ENCODE measurements at regions not wholly inside any gene's neighbourhood (a gene's known extent, or its start where the extent isn't known, plus 50 kb on each side); places are given as distances from the start of the nearest gene placed in this dataset.

- Histone ChIP-seq H3K27ac (ENCODE audit: extremely low read length, insufficient read depth, low read length) (no peak overlapping the region), H3K79me2 (ENCODE audit: insufficient read depth, low read length) (no peaks in the 10 kb centered on the region), H3K36me3 (replicated peaks in 1 of 2; ENCODE audit: control insufficient read depth in 1 of 2, insufficient read depth in 2 of 2, low read length in 2 of 2) (no peaks in the 10 kb centered on the region), H3K9me3 (ENCODE audit: low read length) (no peaks in the 10 kb centered on the region), H3K9ac (ENCODE audit: insufficient read depth, low read depth, low read length) (no peak overlapping the region), H4K20me1 (ENCODE audit: insufficient read depth, low read length) (no peaks in the 10 kb centered on the region), H3K4me1 (ENCODE audit: insufficient read depth, low read length) (no peaks in the 10 kb centered on the region), H3K4me2 (ENCODE audit: low read depth, low read length) (no peak overlapping the region), H2AFZ (ENCODE audit: low read length) (no peak overlapping the region), H3K27me3 (ENCODE audit: control insufficient read depth in 1 of 2, insufficient read depth in 2 of 2, low read length in 2 of 2) (no peaks in the 10 kb centered on the region), H3K4me3 (replicated peaks in 1 of 3; ENCODE audit: insufficient read depth in 1 of 3, low read depth in 2 of 3, low read length in 3 of 3) (no peak overlapping the region)
- DNase-seq (ENCODE audit: low spot score) (no peak), ATAC-seq (no peak), FAIRE-seq (no peak)
- TF ChIP-seq ZNF788 (CRISPR knock-in tag; IDR thresholded peaks at IDR 0.05; ENCODE audit: borderline replicate concordance) (no peak), SOX5 (CRISPR knock-in tag; IDR thresholded peaks at IDR 0.05; ENCODE audit: borderline replicate concordance) (no peak), FOSL1 (CRISPR knock-in tag; IDR thresholded peaks at IDR 0.05; ENCODE audit: borderline replicate concordance) (no peak), MIER2 (CRISPR knock-in tag; IDR thresholded peaks at IDR 0.05) (no peak), NAIF1 (CRISPR knock-in tag; IDR thresholded peaks at IDR 0.05; ENCODE audit: borderline replicate concordance) (no peak), ZNF674 (CRISPR knock-in tag; IDR thresholded peaks at IDR 0.05; ENCODE audit: low read depth) (no peak), HES4 (CRISPR knock-in tag; IDR thresholded peaks at IDR 0.05; ENCODE audit: borderline replicate concordance) (no peak), ZNF615 (CRISPR knock-in tag; IDR thresholded peaks at IDR 0.05; ENCODE audit: borderline replicate concordance) (no peak), ETV6 (CRISPR knock-in tag; conservative IDR thresholded peaks at IDR 0.05) (no peak)
- CTCF ChIA-PET (ENCODE audit: low intra/inter-chr PET ratio, low total read pairs): no interaction called here
- in situ Hi-C loops (cut with HindIII; ENCODE audit: extremely low pct_ligation_motif_present, low pct_unique_long_range_greater_than_20kb): no loop called here
- intact Hi-C loops (cut with micrococcal nuclease; ENCODE audit: unreplicated experiment): no loop called here
- 5% methylated on average over 4 of the region's 4 CpGs for WGBS (ENCODE audit: low lambda C conversion rate)
- BruUV-seq (replicated peaks): no TSS peak
- POLR2A ChIA-PET: no interaction called here
These were observed 494.1 kb downstream of the CENPC start for GRCh38 chr4:67051000-67051789.

- WGBS (ENCODE audit: low lambda C conversion rate): 1% methylated on average over 2 of the region's 2 CpGs
- CTCF ChIA-PET (ENCODE audit: low intra/inter-chr PET ratio, low total read pairs): no interaction called here
- POLR2A ChIA-PET: no interaction called here
- TF ChIP-seq ZSCAN22 (CRISPR knock-in tag; IDR thresholded peaks at IDR 0.05) (no peak), ZKSCAN5 (CRISPR knock-in tag; IDR thresholded peaks at IDR 0.05) (no peak), ZNF501 (CRISPR knock-in tag; IDR thresholded peaks at IDR 0.05) (no peak), U2AF1 (optimal IDR thresholded peaks at IDR 0.05; ENCODE audit: low read depth, low read length) (no peak), ZSCAN21 (CRISPR knock-in tag; IDR thresholded peaks at IDR 0.05; ENCODE audit: borderline replicate concordance) (no peak), MXD4 (CRISPR knock-in tag; IDR thresholded peaks at IDR 0.05) (no peak), ZNF562 (CRISPR knock-in tag; IDR thresholded peaks at IDR 0.05; ENCODE audit: borderline replicate concordance) (no peak), BATF2 (CRISPR knock-in tag; IDR thresholded peaks at IDR 0.05) (no peak), TCF12 (IDR thresholded peaks at IDR 0.05) (no peak), TCF12 (CRISPR knock-in tag; IDR thresholded peaks at IDR 0.05) (no peak)
These were observed 495.9 kb downstream of the CENPC start for GRCh38 chr4:67049446-67049845.

More at GRCh38 chr4:67049446-67049845, 495.9 kb downstream of the CENPC start:
- Histone ChIP-seq H4K20me1 (ENCODE audit: insufficient read depth, low read length) (no peaks in the 10 kb centered on the region), H3K9ac (ENCODE audit: insufficient read depth, low read depth, low read length) (no peak overlapping the region), H3K27me3 (ENCODE audit: control insufficient read depth in 1 of 2, insufficient read depth in 2 of 2, low read length in 2 of 2) (no peaks in the 10 kb centered on the region), H3K4me1 (ENCODE audit: insufficient read depth, low read length) (no peaks in the 10 kb centered on the region), H3K79me2 (ENCODE audit: insufficient read depth, low read length) (no peaks in the 10 kb centered on the region), H3K4me3 (replicated peaks in 1 of 3; ENCODE audit: insufficient read depth in 1 of 3, low read depth in 2 of 3, low read length in 3 of 3) (no peak overlapping the region), H3K36me3 (replicated peaks in 1 of 2; ENCODE audit: control insufficient read depth in 1 of 2, insufficient read depth in 2 of 2, low read length in 2 of 2) (no peaks in the 10 kb centered on the region), H2AFZ (ENCODE audit: low read length) (no peak overlapping the region), H3K4me2 (ENCODE audit: low read depth, low read length) (no peak overlapping the region), H3K27ac (ENCODE audit: extremely low read length, insufficient read depth, low read length) (no peak overlapping the region), H3K9me3 (ENCODE audit: low read length) (no peaks in the 10 kb centered on the region)
- intact Hi-C loops (cut with micrococcal nuclease; ENCODE audit: unreplicated experiment): no loop called here
- ATAC-seq (no peak), DNase-seq (ENCODE audit: low spot score) (no peak), FAIRE-seq (no peak)
- no TSS peak for BruUV-seq (replicated peaks)
- in situ Hi-C loops (cut with HindIII; ENCODE audit: extremely low pct_ligation_motif_present, low pct_unique_long_range_greater_than_20kb): no loop called here

All from HepG2 (cell line).